GM18498 (cell line): ENCODE measurements at regions not wholly inside any gene's neighbourhood (a gene's known extent, or its start where the extent isn't known, plus 50 kb on each side); places are given as distances from the start of the nearest gene placed in this dataset.
"Not testable (repeated sequence)": the region's sequence is repeated elsewhere in the genome, so short reads cannot be mapped to it uniquely, and the experiment has no call there.

ENCODE experiments used
- ATAC-seq: cut with Tn5 transposase; IDR thresholded peaks from one replicate; pipeline ENCODE4 v1.9.1; 2021; ENCODE audit warnings: mild to moderate bottlenecking, moderate library complexity; ENCODE audit not compliant: unreplicated experiment

GRCh38 chr2:14751581-14751980 lies 119.1 kb downstream of the LRATD1 start:
- ATAC-seq = no peak

GRCh38 chr2:14752295-14752694 lies 119.8 kb downstream of the LRATD1 start:
- ATAC-seq = no peak

GRCh38 chr2:14756122-14756541 lies 123.6 kb downstream of the LRATD1 start:
- ATAC-seq = no peak

DNA sequence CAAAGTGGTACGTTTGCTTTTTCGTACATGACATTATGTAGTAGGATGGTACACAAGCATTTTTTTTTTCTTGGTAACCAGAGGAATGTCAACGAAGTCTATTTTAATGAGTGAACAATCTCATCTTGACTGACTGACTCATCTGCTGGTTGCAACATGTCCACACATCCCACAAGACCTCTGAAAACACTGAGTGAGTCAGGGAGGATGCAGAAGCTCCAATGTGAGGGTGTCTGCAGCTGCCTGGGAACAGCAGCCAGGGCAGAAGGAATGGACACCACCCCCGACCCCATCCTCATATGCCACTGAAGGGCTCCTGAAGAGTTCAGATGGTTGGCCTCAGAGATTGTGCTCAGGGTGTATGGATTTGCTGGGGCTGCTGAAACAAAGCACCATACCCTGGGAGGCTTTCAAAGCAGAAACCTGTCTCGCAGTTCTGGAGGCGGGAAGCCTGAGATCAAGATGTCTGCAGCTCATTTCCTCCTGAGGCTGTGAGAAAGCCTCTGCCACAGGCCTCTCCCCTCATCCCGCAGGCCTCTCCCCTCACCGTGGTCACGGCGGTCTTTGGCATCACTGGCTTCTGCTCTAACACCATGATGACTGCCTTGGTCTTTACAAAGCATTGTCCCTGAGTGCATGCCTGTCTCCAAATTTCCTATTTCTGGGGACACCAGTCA lies 124.6 kb downstream of the LRATD1 start:
- no peak for ATAC-seq

GRCh38 chr2:14759082-14759481 lies 126.6 kb downstream of the LRATD1 start:
- no peak for ATAC-seq

GRCh38 chr2:14760169-14760568 lies 127.7 kb downstream of the LRATD1 start:
- ATAC-seq = no peak

DNA sequence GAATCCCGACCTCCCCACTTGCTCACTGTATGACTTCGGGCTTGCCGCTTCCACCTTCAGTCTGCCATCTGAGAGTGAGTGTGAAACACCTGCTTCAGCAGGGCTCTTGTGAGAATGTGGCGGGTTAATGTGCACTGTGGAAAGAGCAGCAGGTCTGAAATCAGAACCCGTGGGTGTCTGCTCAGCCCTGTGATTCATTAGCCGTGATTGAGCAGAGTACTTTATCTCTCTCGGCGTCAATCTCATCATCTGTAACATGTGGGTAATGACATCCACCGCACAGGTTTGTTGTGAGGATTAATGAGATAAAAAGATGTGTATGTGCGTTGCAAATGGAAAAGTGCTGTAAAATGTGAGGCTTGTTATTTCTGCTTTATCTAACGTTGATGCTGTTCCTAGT lies 128.6 kb downstream of the LRATD1 start:
- no peak for ATAC-seq

DNA sequence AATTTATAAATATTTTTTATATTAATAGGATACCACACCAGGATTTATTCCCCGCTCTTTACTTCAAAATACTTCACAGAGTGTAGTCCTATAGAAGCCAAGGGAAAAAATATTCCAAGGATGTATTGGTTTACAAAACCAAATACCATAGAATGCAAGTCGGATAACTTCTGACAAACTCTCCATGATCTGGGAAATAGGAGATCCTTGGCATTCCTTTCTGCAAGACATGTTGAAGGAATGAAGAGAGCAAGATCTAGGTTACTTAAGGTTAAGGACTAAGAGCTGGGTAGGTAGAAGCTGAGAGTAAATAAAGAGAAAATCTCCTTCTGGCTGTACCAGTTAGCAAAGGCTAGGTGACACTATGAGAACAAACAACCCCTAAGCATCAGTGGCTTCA lies 141.2 kb downstream of the LRATD1 start:
- no peak for ATAC-seq

- no peak for ATAC-seq
Measured at GRCh38 chr2:14774436-14774968, 142.0 kb downstream of the LRATD1 start.

- no peak for ATAC-seq
Measured at GRCh38 chr2:14776216-14776615, 143.7 kb downstream of the LRATD1 start.

DNA sequence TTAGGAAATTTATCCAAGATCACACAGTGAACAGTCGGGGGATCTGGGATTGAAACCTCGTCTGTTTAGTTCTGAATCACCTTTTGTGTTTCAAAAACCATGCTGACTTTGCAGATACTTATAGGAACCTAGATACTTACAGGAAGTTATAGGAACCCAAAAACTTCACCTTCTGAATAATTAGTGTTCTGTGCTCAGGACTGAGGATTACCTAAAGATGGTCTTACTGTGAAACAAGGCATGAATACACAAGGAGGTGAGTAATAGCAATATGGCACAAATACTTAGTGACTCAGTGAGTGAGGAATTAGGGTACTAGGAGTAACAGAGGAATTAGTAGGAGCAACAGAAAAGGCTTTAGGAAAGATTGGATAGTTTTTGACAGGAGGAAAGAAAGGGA lies 145.5 kb downstream of the LRATD1 start:
- no peak for ATAC-seq

DNA sequence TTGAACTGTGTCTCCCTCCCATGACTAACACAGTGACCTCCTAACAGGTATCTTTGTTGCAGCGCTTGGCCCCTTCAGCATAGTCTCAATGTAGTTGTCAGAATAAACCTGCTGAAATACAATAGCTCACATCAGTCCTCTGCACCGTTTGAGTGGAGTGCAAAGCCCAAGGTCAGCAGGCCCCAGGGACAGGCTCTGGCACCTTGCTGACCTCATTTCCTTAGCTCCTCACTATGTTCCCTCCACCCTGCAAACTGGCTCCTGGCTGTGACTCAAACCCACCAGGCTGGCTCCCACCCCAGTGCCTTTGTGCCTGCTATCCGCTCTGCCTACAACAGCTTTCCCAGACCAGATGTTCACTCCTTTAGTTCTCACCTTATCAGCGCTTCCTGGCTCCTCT lies 146.7 kb downstream of the LRATD1 start:
- no peak for ATAC-seq

GRCh38 chr2:14781142-14781541 lies 148.6 kb downstream of the LRATD1 start:
- ATAC-seq = no peak

DNA sequence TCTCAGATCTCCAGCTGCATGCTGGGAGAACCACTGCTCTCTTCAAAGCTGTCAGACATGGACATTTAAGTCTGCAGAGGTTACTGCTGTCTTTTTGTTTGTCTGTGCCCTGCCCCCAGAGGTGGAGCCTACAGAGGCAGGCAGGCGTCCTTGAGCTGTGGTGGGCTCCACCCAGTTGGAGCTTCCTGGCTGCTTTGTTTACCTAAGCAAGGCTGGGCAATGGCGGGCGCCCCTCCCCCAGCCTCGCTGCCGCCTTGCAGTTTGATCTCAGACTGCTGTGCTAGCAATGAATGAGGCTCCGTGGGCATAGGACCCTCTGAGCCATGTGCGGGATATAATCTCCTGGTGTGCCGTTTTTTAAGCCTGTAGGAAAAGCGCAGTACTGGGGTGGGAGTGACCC lies 156.3 kb downstream of the LRATD1 start:
- not testable (repeated sequence) for ATAC-seq

- ATAC-seq = no peak
Measured at GRCh38 chr2:14790041-14790640, 157.6 kb downstream of the LRATD1 start.

GRCh38 chr2:14803994-14804393 lies 171.5 kb downstream of the LRATD1 start:
- ATAC-seq = no peak

DNA sequence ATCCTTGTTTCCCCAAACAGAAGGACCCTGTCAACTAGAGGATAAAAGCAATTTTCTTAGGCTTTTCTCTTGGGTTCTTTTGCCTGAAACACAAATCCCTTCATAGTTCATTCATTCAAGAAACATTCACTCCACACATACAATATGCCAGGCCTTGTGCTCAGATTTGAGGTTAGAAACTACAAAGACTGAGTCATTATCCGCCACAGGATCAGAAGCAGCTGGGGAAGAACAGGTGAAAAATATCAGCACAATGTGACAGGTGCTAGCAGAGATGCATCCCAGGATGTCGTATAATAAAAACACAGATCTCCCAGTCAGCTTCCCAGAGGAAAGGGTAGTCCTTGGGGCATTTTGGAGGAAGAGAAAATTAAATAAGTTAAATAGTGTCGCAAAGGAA lies 172.4 kb downstream of the LRATD1 start:
- no peak for ATAC-seq

GRCh38 chr2:14806613-14807012 lies 174.1 kb downstream of the LRATD1 start:
- ATAC-seq = no peak

DNA sequence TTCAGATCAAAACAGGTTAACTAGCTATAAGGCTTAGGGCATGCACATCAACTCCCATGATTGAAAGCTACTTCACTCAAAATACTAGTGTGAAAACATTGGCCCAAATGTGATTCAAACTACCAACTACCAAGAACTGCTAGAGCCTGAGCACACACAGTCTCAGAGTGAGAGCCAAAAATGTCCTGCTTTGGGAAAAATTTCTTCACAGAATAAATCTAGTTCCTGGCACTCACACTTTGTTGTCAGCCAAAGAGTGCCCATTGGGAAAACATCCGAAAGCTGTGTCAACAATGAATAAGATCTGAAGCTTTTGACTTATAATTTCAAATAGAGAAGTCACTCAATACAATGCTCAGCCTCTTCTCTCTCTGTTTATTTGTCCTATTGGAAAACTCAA lies 182.7 kb downstream of the LRATD1 start:
- ATAC-seq = no peak

DNA sequence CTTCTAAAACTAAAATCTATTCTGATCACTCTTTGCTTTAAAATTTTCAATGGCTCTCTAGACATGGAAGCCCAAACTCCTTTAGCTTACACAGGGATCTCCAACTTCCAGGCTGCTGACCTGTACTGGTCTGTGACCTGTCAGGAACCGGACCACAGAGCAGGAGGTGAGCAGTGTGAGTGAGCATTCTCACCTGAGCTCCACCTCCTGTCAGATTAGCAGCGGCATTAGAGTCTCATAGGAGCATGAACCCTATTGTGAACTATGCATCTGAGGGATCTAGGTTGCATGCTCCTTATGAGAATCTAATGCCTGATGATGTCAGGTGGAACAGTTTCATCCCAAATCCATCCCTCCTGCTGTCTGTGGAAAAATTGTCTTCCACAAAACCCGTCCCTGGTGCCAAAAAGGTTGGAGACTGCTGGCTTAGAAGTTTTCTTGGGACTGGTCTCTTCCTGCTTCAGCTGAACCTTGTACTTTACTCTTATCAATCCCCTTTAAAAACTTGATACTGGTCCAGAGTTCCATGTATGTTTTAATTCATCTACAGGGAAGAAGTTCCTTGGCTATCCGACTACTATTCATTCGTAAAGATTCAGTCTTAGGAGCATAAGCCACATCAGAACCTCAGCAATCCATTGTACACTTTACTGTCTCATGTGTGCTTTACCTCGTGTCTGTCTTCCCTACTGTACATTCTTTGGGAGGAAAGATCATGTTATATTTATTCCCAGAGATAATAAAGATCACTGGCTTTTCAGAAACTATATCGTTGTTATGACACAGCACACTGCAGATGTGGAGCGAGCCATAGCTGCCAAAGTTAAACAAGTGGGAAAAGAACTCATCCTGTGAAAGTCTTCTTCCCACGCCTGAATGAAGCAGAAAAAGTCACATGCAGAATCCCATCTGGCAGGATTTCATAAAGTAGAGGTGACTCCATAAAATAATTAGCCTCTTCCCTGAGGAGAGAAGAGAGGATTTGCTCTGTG lies 183.8 kb downstream of the LRATD1 start:
- ATAC-seq = no peak

GRCh38 chr2:14817848-14818247 lies 185.3 kb downstream of the LRATD1 start:
- ATAC-seq = no peak
